ENCODE measurements at regions not wholly inside any gene's neighbourhood (a gene's known extent, or its start where the extent isn't known, plus 50 kb on each side); places are given as distances from the start of the nearest gene placed in this dataset.
"Not testable (repeated sequence)": the region's sequence is repeated elsewhere in the genome, so short reads cannot be mapped to it uniquely, and the experiment has no call there.

DNA sequence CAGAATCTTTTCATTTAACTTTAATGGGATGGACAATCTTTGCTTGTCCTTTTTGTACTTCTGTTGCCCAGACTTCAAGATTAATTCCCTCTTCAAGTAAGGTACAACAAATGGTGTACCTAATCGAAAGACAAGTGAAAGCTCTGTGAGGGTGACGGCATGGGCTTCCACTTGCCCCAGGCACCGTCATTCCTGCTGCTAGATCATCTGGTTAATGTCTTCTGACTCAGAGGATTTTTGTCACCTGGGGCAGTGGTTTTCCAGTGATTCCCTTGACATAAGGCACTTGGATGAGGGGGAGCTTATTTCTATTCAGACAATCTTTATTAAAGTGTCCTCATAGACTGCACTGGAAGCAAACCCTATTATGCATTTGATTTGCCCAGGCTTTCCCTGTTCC is 977.0 kb upstream of the AMELY start:
- DNase-seq (ENCODE audit: low read depth in 4 of 4, low spot score in 2 of 4) = no peak

GRCh38 chrY:7881696-7882095 is 970.1 kb upstream of the AMELY start:
- no peak for DNase-seq (ENCODE audit: low read depth in 4 of 4, low spot score in 2 of 4)

DNA sequence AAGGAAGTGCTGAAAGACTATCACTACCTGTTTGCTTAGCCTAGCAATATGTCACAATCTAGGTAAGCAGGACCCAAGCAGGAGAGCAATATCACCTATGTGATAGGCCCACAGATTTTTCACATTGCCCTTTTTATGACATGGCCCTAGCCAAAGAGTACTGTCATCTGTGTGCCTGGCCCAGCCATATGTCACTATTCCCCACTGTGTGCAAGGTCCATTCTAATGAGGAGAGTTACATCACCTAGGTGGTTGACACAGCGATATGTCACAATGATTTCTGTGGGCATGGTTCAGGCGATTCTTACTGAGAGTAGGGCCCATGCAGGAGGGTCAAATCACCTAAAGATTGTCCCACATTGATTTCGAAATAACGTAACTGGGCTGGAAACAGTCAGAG is 967.7 kb upstream of the AMELY start:
- no peak for DNase-seq (ENCODE audit: low read depth in 4 of 4, low spot score in 2 of 4)

DNA sequence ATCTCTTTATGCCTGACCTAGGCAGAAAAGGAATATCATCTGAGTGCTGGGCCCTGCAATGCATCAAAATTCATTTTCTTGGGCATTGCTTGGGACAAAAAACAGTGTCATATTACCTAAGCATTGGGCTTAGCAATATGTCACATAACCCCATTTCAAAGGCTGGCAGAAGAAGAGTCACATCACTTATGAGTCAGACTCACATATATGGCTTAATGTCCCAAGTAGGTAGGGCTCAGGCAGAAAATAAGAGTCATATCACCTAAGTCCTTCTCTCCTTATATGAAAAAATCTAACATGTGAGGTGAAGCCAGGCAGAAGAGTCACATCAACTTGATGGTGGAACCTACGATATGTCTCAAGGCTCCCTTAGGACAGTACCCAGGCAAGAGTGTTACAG is 967.2 kb upstream of the AMELY start:
- DNase-seq (ENCODE audit: low read depth in 4 of 4, low spot score in 2 of 4) = no peak

DNA sequence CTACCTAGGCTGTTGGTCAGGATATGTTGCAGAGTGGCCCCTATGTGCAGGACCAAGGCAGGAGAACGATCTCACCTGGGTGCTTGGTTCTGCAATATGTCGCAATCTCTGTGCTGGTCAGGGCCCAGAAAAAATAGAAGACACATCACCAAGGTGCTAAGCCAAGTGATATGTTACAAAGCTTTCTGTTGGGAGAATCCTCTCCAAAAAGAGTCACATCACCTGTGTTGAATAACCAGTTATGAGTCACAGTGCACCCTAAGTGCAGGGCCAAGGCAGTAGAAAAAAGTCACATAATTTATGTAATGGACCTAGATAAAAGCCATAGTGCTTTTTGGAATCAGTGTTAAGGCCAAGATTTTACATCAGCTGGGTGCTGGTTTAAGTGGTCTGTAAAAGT is 965.9 kb upstream of the AMELY start:
- no peak for DNase-seq (ENCODE audit: low read depth in 4 of 4, low spot score in 2 of 4)

- DNase-seq (ENCODE audit: low read depth in 4 of 4, low spot score in 2 of 4) = peak in 1 of 4 donors; percentile 2
Observed at GRCh38 chrY:7874080-7874479, 962.5 kb upstream of the AMELY start.

GRCh38 chrY:7871304-7871932 is 959.9 kb upstream of the AMELY start:
- no peak for DNase-seq (ENCODE audit: low read depth in 4 of 4, low spot score in 2 of 4)

DNA sequence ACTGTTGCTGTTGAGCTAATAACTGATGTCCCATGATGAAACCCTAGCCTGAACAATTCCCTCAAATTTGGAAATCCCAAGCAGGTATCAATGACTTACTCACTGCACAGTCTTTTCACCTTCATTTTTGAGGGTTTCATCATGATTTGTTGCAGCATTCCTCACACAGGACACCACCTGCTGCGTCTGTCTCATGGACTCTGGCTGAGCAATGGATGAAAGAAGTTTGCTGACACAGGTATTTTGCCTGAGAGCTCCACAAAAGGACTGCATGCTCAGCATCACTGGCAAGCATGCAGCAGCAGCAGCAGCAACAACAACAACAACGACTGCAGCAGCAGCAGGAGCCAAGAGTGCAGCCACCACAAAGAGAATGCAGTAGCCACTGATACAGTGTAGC is 955.4 kb upstream of the AMELY start:
- DNase-seq (ENCODE audit: low read depth in 4 of 4, low spot score in 2 of 4) = no peak

DNA sequence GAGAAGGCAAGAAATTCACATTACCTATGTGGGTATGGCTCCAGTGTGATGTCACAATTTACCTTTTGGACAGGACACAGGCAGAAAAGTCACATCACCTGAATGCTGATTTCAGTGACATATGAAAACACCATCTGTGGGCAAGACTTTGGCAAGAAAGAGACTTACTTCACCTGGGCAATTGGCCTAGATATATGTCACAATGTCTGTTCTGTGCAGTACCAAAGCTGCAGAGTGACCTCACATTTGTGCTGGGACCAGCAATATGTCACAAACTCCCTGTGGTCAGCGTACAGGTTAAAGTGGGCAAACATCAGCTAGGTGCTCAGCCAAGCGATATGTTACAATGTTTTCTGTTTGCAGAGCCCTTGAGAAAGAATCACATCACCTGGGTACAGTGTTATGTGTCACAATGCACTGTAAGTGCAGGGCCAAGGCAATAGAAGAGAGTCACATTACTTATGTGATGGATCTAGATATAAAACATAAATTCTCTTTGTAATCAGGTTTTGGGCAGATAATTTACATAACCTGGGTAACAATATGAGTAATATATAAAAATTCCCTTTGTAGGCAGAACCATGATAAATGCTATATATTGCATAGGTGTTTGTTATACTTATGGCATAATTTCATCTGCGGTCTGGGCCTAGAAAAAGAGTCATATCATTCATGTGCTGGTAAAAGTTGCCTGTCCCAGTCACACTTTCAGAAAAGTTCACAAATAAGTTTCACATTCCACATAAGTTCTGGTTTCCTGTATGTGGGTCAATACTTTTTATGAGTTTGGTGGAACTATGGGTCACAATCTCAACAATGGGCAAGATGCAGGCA is 949.4 kb upstream of the AMELY start:
- no peak for DNase-seq (ENCODE audit: low read depth in 4 of 4, low spot score in 2 of 4)

- no peak for DNase-seq (ENCODE audit: low read depth in 4 of 4, low spot score in 2 of 4)
Observed at GRCh38 chrY:7850191-7850590, 938.6 kb upstream of the AMELY start.

DNA sequence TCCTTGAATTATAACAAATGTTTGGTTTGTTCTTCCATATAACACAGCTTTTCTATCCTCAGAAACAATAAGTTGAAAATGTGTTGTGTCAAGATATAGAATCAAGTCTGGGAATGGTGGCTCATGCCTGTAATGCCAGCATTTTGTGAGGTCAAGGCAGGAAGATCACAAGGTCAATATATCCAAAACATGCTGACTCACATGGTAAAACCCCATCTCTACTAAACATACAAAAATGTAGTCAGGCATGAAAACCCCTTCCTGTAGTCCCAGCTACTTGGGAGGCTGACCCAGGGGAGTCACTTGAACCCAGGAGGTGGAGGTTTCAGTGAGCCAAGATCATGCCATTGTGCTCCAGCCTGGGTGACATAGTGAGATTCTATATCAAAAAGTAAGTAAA is 934.2 kb upstream of the AMELY start:
- DNase-seq (ENCODE audit: low read depth in 4 of 4, low spot score in 2 of 4) = no peak

- no peak for DNase-seq (ENCODE audit: low read depth in 4 of 4, low spot score in 2 of 4)
Observed at GRCh38 chrY:7837046-7837445, 925.5 kb upstream of the AMELY start.

DNA sequence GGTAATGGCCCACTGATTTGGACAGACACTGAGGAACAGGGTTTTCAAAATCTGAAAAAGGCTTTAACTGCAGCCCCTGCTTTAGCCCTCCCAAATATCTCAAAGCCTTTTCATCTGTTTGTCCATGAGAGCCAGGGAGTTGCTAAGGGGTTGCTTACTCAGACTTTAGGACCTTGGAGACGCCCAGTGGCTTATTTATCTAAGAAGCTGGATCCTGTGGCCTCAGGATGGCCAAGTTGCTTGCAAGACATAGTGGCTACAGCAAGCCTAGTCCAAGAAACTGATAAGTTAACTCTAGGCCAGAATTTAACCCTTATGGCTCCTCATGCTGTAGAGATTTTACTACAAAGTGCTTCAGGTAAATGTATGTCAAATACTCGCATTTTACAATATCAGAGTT is 924.8 kb upstream of the AMELY start:
- no peak for DNase-seq (ENCODE audit: low read depth in 4 of 4, low spot score in 2 of 4)

DNA sequence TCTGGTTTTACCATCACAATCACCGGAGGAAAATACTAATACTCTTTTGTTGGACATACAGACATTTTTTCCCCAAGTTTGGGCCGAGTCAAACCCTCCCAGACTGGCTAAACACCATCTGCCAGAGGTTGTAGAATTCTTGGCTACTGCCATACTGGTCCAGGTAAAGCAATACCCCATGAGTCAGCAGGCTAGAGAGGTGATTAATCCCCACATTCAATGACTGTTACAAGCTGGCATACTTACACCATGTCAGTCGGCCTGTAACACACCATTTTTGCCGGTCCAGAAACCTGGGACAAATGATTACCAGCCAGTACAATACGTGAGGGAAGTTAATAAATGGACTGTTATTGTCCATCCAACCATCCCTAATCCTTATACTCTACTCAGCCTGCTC is 923.9 kb upstream of the AMELY start:
- no peak for DNase-seq (ENCODE audit: low read depth in 4 of 4, low spot score in 2 of 4)

DNA sequence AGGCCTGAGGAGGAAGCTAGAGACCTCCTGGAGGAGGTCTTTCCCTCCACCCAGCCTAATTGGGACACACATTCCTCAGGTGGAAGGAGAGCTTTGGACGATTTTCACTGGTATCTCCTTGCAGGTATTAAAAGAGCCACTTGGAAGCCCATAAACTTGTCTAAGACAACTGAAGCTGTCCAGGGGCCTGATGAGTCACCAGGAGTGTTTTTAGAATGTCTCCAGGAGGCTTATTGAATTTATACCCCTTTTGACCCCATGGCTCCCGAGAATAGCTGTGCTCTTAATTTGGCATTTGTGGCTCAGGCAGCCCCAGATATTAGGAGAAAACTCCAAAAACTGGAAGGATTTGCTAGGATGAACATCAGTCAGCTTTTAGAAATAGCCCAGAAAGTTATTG is 922.7 kb upstream of the AMELY start:
- no peak for DNase-seq (ENCODE audit: low read depth in 4 of 4, low spot score in 2 of 4)

- DNase-seq (ENCODE audit: low read depth in 4 of 4, low spot score in 2 of 4) = not testable (repeated sequence)
Observed at GRCh38 chrY:7830881-7831280, 919.3 kb upstream of the AMELY start.

- no peak for DNase-seq (ENCODE audit: low read depth in 4 of 4, low spot score in 2 of 4)
Observed at GRCh38 chrY:7826533-7826932, 915.0 kb upstream of the AMELY start.

- DNase-seq (ENCODE audit: low read depth in 4 of 4, low spot score in 2 of 4) = no peak
Observed at GRCh38 chrY:7825874-7826273, 914.3 kb upstream of the AMELY start.

GRCh38 chrY:7821295-7822035 is 909.9 kb upstream of the AMELY start:
- DNase-seq (ENCODE audit: low read depth in 4 of 4, low spot score in 2 of 4) = no peak

GRCh38 chrY:7818924-7819323 is 907.4 kb upstream of the AMELY start:
- peak in 1 of 4 donors; percentile 6 for DNase-seq (ENCODE audit: low read depth in 4 of 4, low spot score in 2 of 4)

DNA sequence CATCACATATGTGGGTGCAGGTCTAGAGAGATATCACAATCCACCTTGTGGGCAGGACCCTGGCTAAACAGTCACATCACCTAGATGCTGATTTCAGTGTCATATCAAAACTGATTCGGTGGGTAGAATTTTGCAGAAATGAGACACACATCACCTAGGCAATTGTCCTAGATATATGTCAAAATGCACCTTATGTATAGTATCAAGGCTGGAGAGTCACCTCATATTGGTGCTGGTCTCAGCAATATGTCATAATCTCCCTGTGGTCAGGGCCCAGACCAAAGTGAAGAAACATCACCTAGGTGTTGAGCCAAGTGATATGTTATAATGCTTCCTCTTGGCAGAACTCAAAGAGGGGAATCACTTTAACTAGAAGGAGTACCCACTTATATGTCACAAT is 905.0 kb upstream of the AMELY start:
- DNase-seq (ENCODE audit: low read depth in 4 of 4, low spot score in 2 of 4) = no peak

DNA sequence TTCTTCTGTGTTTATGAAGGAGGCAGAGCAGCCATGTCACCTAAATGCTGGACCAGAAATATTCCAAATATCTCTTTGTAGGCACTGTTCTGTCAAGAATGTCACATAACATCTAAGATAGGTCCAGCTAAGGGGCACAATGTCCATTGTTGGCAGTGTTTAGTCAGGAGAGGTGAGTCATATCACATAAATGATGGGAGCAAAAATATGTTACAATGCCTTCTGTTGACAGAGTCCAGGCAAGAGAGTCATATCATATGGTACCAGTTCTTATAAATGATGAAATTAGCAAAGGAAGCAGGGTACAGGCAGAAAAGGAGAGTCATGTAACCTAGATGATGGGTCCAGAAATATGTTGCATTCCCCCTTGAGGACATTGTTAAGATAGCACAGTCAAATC is 904.4 kb upstream of the AMELY start:
- DNase-seq (ENCODE audit: low read depth in 4 of 4, low spot score in 2 of 4) = no peak
